Posterior cingulate gyrus (tissue), 11 donors: ENCODE measurements at regions not wholly inside any gene's neighbourhood (a gene's known extent, or its start where the extent isn't known, plus 50 kb on each side); places are given as distances from the start of the nearest gene placed in this dataset.
"Not testable (repeated sequence)": the region's sequence is repeated elsewhere in the genome, so short reads cannot be mapped to it uniquely, and the experiment has no call there.

Experiments
- DNase-seq, 10 donors: peaks; one replicate each; pipeline versions ENCODE4 v3.0.0 to v3.0.0-alpha.2; 2020 to 2021; ENCODE audit warnings: mixed read lengths in 3 of 10
- intact Hi-C: fragments of 100-400 bp; cut with DNase I; formaldehyde crosslinking; loops from one replicate; pipeline ENCODE4 v1.15.1; 2023

GRCh38 chr4:141339966-141340365 lies 119.3 kb downstream of the ZNF330 start:
- no peak for DNase-seq
- intact Hi-C loops: no loop called here

DNA sequence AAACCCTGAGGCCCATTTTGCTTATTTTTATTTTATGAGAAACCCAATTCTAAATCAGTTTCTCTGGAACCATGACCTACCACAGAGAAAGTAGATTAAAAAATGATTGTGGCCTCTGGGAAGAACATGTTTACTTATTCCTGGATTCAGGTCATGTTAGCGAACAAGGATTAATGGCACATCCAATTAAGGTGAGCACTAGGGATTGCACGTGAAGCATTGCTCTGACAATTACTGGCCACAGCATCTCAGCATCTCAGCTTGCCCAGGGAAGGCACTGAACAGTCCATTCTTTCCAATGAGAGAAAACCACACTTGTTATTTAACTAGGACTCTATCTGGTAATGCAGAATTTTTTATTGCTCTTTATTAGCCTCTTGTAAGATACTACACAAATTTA lies 119.8 kb downstream of the ZNF330 start:
- intact Hi-C loops: no loop called here

GRCh38 chr4:141346144-141346543 lies 125.4 kb downstream of the ZNF330 start:
- DNase-seq: peak in 1 of 10 donors; percentile 9
- intact Hi-C loops: no loop called here

More for the DNA sequence above, 119.8 kb downstream of the ZNF330 start:
- no peak for DNase-seq

GRCh38 chr4:141347684-141348083 lies 127.0 kb downstream of the ZNF330 start:
- DNase-seq: no peak
- intact Hi-C loops: no loop called here

- intact Hi-C loops: no loop called here
These were observed 127.4 kb downstream of the ZNF330 start for GRCh38 chr4:141348125-141348524.

DNA sequence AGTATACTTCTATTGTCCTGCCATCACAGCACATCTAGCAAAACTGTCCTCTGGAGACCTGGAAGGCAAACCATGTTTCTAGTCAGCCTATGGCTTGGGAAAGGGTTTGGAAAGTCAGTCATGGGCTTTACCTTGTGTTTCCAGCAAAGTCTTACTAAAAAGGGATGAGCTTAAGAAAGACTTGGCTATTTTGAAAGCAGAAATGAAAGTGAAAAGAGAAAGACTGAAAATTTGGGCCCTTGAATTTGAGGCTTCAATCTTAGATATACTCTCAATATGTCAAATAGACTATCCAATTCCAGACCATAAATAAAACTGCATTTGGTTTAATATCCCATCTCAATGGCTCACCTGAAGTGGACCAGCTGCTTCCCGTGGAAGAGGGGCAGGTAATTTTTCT lies 127.9 kb downstream of the ZNF330 start:
- intact Hi-C loops: no loop called here
- no peak for DNase-seq

More at GRCh38 chr4:141348125-141348524, 127.4 kb downstream of the ZNF330 start:
- DNase-seq: no peak

DNA sequence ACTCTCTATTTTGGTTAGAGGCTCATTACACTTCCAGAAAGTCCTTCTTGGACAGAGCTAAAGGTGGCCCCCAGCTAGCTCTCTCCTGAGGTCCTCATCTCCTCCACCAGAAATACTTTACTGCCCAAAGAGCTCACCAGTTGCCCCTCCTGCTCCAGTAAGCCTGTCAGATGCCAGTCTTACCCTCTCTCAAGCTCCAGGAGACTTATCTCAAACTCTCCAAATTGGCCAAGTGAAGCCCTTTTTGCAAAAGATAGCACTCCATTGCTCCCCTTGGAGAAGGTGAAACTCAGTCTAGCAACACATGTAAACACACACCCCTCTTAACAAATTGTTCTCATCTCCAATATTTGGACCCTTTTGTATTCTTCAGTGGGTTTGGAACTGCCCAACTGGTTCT lies 128.5 kb downstream of the ZNF330 start:
- DNase-seq: no peak
- intact Hi-C loops: no loop called here

GRCh38 chr4:141350122-141350905 lies 129.6 kb downstream of the ZNF330 start:
- intact Hi-C loops: no loop called here

DNA sequence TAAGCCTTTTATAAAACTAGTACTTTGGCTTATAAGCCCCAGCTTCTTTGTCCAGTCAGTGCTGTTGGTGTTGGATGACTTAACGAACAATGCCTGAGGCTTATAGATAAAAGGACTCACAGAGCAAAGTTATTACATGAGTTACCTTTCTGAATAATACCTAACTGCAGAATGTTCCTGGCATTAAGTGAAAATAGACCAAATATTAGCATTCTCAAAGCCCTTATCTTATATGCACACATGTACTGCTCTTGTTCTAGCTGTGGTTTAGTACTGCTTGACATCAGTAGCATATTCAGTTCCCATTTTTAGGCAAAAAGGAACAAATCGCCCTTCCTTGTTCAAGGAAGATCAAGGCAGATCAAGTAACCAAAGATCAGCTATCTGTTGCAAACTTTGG lies 131.6 kb downstream of the ZNF330 start:
- intact Hi-C loops: no loop called here
- DNase-seq: no peak

More at GRCh38 chr4:141350122-141350905, 129.6 kb downstream of the ZNF330 start:
- DNase-seq: no peak

- DNase-seq: no peak
- intact Hi-C loops: no loop called here
These were observed 132.3 kb downstream of the ZNF330 start for GRCh38 chr4:141352909-141353525.

DNA sequence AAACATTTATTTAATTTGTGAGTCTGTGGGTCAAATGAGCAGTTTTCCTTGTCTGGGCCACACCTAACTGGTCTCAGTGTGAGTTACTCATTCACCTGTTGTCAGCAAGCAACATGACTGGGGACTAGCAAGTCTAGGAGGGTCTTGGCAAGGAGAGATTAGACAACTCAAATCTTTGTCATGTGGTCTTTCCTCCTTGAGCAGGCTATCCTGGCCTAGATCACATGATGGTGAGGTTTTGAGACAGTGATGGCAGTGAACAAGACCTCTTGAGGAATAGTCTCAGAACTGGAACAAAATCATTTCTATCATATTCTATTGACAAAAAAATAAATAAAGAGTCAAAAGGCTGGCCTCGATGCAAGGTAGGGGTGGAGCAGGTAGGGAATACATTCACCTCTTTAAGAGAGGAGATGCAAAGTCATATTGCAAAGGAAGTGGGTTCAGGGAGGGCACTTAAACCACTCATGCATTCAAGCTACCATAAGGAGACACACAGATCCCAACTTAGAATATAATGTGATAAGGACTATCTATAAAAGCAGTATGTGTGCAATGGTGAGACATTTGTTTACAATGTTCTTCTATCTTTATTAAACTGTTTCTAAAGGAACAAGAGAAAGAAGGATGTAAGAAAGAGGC lies 135.7 kb downstream of the ZNF330 start:
- intact Hi-C loops: no loop called here
- no peak for DNase-seq

- intact Hi-C loops: no loop called here
- DNase-seq: no peak
These were observed 136.3 kb downstream of the ZNF330 start for GRCh38 chr4:141356963-141357335.

- intact Hi-C loops, DNase-seq: not testable (repeated sequence)
These were observed 147.5 kb downstream of the ZNF330 start for GRCh38 chr4:141368241-141368640.

DNA sequence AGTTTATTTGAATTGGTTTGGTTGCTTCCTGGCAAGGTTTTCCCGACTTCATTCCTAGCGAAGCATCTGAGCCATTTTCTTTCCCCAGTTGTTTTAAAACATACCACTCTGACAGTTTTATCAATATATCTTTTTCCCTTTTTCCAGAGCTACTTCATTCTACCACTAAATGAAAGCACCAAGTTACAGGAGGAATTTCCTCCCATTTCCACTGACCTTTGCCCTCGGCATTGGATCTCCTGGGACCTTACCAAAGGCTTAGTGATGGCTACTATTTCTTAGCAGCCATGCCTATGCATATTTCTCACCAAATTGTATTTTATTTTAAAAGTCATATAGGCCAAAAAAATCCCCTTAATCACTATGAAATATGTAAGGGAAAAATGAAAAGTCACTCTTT lies 150.5 kb downstream of the ZNF330 start:
- no peak for DNase-seq
- intact Hi-C loops: no loop called here

DNA sequence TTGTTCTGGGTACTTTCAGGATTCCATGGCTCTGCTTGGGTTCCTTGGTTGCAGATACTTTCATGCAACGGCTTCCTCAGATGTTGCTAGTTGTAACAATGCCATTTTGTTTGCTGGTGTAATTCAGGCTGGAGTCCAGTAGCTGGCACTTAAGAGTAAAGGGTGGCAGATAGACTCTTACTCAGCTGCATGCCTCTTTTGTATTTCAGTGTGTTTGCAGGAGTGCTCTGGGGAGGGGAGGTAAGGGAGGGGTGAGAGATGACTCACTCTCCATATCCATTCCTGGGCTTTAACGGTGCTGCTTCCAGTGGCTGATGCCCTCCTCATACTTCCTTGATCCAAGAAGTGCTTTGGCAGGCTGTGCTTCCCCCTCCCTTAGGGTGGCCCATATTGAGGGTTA lies 155.2 kb downstream of the ZNF330 start:
- intact Hi-C loops: no loop called here
- DNase-seq: no peak

DNA sequence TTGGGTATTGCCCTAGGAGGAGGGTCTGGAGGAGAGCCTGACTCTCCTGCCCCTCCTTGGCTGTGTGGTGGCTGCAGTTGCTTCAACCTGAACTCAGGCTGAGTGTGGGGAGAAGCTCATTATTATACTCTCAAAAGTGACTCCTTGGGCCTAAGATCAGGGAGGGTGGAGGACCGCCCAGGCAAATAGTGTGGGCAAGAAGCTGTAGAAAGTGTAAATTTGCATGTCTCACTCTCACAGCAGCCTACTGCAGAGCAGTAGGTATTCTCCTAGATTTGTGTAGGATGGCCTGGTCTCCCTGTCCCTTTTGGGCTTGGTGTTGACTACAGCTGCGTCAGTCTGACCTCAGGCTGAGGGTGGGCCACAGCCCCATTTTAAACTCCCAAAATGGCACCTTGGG lies 156.1 kb downstream of the ZNF330 start:
- intact Hi-C loops: no loop called here
- DNase-seq: no peak

DNA sequence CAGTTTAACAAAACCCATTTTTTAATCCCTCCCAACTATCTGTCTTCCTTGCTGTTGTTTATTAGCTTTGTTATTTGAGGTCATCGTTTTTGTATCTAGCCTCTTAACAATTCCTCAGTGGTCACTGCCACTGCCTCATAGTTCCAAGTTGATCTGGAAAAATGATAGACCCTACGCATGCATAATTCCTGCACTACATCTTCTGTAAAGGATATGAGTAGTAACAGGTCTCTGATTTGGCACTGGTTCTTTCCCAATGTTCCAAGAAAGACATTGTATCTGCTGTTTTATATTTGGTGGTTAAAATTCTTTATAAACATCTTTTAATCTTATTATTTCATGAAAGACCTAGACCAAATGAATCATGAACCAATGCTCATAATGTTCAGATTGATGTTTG lies 166.6 kb downstream of the ZNF330 start:
- no peak for DNase-seq
- intact Hi-C loops: no loop called here

DNA sequence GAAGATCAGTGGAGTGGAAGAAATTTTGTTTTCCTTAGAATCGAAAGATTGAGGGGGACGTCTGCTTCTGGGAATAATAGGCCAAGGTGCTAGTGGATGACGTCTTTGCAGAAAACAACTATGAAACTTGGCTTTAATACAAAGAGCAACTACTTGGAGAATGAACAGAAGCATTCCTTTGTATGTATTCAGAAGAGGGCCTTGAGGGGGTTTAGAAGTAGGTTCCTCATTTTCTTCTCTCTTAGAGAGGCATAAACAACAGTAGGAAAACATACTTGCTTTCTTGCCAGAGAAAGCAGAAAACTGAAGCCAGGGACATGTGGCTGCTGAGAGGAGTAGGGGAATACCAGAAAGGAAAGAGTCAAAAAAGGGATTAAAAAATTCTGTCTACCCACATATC lies 167.8 kb downstream of the ZNF330 start:
- DNase-seq: no peak
- intact Hi-C loops: no loop called here

DNA sequence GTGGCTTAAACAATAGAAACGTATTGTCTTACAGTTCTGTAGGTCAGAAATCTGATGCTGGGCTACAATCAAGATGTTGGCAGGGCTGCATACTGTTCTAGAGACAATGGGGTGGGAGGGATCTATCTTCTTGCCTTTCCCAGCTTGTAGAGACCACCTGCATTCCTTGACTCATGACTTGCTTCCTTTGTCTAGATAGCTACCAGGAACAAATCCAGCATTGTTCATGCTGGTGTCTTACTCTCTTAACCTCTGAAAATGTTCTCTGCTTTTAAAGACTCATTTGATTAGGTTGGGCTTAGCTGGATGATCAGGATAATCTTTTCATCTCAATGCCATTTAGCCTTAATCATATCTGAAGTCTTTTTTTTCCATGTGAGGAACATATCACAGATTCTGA lies 169.0 kb downstream of the ZNF330 start:
- intact Hi-C loops: no loop called here
- no peak for DNase-seq

DNA sequence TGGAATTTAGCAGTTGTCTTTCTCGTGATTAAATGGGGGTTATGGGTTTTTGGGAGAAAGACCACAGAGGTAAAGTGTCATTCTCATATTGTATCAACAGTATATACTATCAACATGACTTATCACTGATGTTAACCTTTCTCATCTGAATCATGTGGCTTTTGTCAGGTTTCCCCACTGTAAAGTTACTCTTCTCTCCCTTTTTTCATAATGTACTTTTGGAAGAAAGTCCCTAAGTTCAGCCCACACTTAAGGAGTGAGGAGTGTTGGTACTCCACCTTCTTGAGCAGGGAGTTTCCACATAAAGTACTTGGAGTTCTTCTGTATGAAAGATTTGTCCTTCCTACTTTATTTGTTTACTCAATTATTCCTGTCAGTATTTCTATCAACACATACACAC lies 169.9 kb downstream of the ZNF330 start:
- intact Hi-C loops: no loop called here

GRCh38 chr4:141391293-141391692 lies 170.6 kb downstream of the ZNF330 start:
- intact Hi-C loops: no loop called here
- DNase-seq: no peak

More for the DNA sequence above, 169.9 kb downstream of the ZNF330 start:
- DNase-seq: no peak

DNA sequence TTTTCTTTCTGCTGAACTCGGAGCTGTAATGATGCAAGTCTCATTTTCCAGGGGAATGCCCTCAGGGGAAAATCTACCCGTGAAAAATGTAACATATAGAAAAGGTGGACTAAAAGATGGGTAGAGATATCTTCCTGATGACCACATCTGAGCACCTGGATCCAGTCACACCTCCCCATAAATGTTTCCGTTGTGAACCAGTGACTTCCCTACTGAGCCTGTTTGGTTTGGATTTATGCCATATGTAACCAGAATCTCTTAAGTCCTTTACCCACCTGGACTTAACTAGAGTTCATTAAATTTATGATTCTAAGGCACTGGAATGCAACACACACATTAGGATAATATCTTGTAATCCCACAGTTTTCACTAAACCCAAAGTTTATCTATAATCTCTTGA lies 171.1 kb downstream of the ZNF330 start:
- intact Hi-C loops: no loop called here
- DNase-seq: no peak
